Smooth muscle cell (in vitro differentiated cells): ENCODE measurements at regions not wholly inside any gene's neighbourhood (a gene's known extent, or its start where the extent isn't known, plus 50 kb on each side); places are given as distances from the start of the nearest gene placed in this dataset.

Source experiments
- DNase-seq: peaks from one replicate; lab custom pipeline; 2025; ENCODE audit not compliant: unreplicated experiment; lab: John Stamatoyannopoulos, UW
- H2AFZ ChIP-seq: fragments of 200-600 bp; sonication (generic); 2 replicates; pipeline ENCODE4 v1.6.0; 2016; ENCODE audit warnings: antibody characterized with exemption, low read depth, mild to moderate bottlenecking
- H3F3A ChIP-seq: fragments of 200-600 bp; sonication (generic); 2 replicates; pipeline ENCODE4 v1.6.0; 2017; ENCODE audit warnings: antibody characterized with exemption, low read depth
- H3K27ac ChIP-seq: fragments of 200-600 bp; sonication (generic); 2 replicates; pipeline ENCODE4 v1.5.1; 2016; ENCODE audit warnings: low read depth, mild to moderate bottlenecking
- H3K27me3 ChIP-seq: fragments of 200-600 bp; sonication (generic); 2 replicates; pipeline ENCODE4 v1.6.1; 2016; ENCODE audit warnings: low read depth, mild to moderate bottlenecking
- H3K36me3 ChIP-seq: fragments of 200-600 bp; sonication (generic); 2 replicates; pipeline ENCODE4 v1.5.1; 2016; ENCODE audit warnings: low read depth
- H3K4me1 ChIP-seq: fragments of 200-600 bp; sonication (generic); 2 replicates; pipeline ENCODE4 v1.5.1; 2016; ENCODE audit warnings: low read depth
- H3K4me2 ChIP-seq: fragments of 200-600 bp; sonication (generic); 2 replicates; pipeline ENCODE4 v1.6.0; 2016; ENCODE audit warnings: mild to moderate bottlenecking
- H3K4me3 ChIP-seq: fragments of 200-600 bp; sonication (generic); 2 replicates; pipeline ENCODE4 v1.5.1; 2016; ENCODE audit warnings: mild to moderate bottlenecking
- H3K79me2 ChIP-seq: fragments of 200-600 bp; sonication (generic); 2 replicates; pipeline ENCODE4 v1.6.0; 2016; ENCODE audit warnings: low read depth, mild to moderate bottlenecking
- H3K9ac ChIP-seq: fragments of 200-600 bp; sonication (generic); 2 replicates; pipeline ENCODE4 v1.6.0; 2016; ENCODE audit warnings: low read depth
- H3K9me3 ChIP-seq: fragments of 200-600 bp; sonication (generic); replicated peaks from 2 replicates; pipeline ENCODE4 v1.5.1; 2016; ENCODE audit warnings: low read depth
- H4K20me1 ChIP-seq: fragments of 200-600 bp; sonication (generic); 2 replicates; pipeline ENCODE4 v1.6.0; 2016; ENCODE audit warnings: low read depth
- WGBS: methylation state at CpG from one replicate; pipeline ENCODE4 v1.1.7; 2016; ENCODE audit warnings: low lambda C conversion rate; 5-methylcytosine and 5-hydroxymethylcytosine counted together
- TF ChIP-seq, protein P1 (sequence below): fragments of 200-600 bp; sonication (generic); IDR thresholded peaks from 2 replicates; pipeline ENCODE4 v1.5.1; 2017; ENCODE audit warnings: borderline replicate concordance, mild to moderate bottlenecking, antibody characterized with exemption; ENCODE audit not compliant: insufficient read depth, poor library complexity, severe bottlenecking

DNA sequence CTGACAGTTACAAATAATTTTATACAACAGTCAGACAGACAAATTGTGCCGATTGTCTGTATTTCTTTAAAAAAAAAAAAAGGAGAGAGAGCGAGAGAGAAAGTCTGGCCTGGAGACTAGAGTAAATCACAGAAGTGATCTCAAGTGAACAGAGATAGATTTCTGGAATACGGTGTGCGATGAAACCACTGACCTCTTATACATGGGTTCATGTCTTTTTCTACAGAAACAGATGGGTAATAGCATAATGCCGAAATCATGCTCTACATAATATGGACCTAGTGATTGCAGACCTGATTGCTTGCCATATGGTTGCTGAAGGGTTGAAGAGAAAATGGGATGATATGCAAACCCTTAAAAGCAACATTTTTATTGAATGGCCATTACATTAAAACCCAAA, 403.3 kb upstream of the FANCL start:
- no peaks in the 10 kb centered on the region for H4K20me1 ChIP-seq
- DNase-seq = no peak
- 95% methylated on average over 5 of the region's 5 CpGs for WGBS
- H3K79me2 ChIP-seq = no peaks in the 10 kb centered on the region
- H3K9ac ChIP-seq = no peak overlapping the region
- H3K4me3 ChIP-seq = no peak overlapping the region
- no peak overlapping the region for H3K4me2 ChIP-seq
- no peaks in the 10 kb centered on the region for H3K27me3 ChIP-seq
- TF ChIP-seq, protein P1, sequence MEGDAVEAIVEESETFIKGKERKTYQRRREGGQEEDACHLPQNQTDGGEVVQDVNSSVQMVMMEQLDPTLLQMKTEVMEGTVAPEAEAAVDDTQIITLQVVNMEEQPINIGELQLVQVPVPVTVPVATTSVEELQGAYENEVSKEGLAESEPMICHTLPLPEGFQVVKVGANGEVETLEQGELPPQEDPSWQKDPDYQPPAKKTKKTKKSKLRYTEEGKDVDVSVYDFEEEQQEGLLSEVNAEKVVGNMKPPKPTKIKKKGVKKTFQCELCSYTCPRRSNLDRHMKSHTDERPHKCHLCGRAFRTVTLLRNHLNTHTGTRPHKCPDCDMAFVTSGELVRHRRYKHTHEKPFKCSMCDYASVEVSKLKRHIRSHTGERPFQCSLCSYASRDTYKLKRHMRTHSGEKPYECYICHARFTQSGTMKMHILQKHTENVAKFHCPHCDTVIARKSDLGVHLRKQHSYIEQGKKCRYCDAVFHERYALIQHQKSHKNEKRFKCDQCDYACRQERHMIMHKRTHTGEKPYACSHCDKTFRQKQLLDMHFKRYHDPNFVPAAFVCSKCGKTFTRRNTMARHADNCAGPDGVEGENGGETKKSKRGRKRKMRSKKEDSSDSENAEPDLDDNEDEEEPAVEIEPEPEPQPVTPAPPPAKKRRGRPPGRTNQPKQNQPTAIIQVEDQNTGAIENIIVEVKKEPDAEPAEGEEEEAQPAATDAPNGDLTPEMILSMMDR = no peak
- H3K36me3 ChIP-seq = no peaks in the 10 kb centered on the region
- no peaks in the 10 kb centered on the region for H3F3A ChIP-seq
- no peak overlapping the region for H2AFZ ChIP-seq
- no peaks in the 10 kb centered on the region for H3K4me1 ChIP-seq
- H3K9me3 ChIP-seq = no peaks in the 10 kb centered on the region
- H3K27ac ChIP-seq = no peak overlapping the region

GRCh38 chr2:58641001-58641400, 399.9 kb upstream of the FANCL start:
- Histone ChIP-seq H3K4me3 (no peak overlapping the region), H4K20me1 (no peaks in the 10 kb centered on the region), H3K9ac (no peak overlapping the region)

DNA sequence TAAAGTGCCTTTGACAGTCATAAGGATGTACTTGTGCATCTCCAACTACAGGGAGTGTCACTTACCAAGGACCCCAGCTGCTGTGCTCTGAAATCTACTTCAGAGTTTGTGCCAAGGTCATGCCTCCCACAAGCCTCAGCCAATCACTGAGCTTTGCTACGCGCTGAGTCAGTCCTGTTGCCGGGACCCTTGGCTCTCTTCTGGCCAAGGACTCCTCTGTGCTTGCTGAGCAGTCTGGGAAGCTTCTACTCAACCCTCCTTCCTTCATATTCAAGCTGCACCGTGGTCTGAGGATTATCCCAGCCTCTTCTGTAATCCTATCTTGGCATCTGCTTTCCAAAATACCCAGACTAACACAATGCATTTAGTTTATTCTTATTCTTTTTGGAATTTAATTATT, 398.9 kb upstream of the FANCL start:
- no peak for DNase-seq
- 77% methylated on average over 4 of the region's 4 CpGs for WGBS
- no peaks in the 10 kb centered on the region for H3K9me3 ChIP-seq
- H3K36me3 ChIP-seq = no peaks in the 10 kb centered on the region
- H3K79me2 ChIP-seq = no peaks in the 10 kb centered on the region
- no peak overlapping the region for H3K9ac ChIP-seq
- TF ChIP-seq, protein P1 = no peak
- H3K27me3 ChIP-seq = no peaks in the 10 kb centered on the region
- H3F3A ChIP-seq = no peaks in the 10 kb centered on the region
- no peak overlapping the region for H3K4me2 ChIP-seq
- no peak overlapping the region for H2AFZ ChIP-seq
- no peak overlapping the region for H3K4me3 ChIP-seq
- H3K27ac ChIP-seq = no peak overlapping the region
- H3K4me1 ChIP-seq = no peaks in the 10 kb centered on the region
- H4K20me1 ChIP-seq = no peaks in the 10 kb centered on the region

More at GRCh38 chr2:58641001-58641400, 399.9 kb upstream of the FANCL start:
- no peak for DNase-seq
- H3K4me2 ChIP-seq = no peak overlapping the region
- TF ChIP-seq, protein P1 = no peak
- WGBS = 46% methylated on average over 2 of the region's 2 CpGs
- H3K36me3 ChIP-seq = no peaks in the 10 kb centered on the region
- no peak overlapping the region for H3K27ac ChIP-seq
- H3K9me3 ChIP-seq = no peaks in the 10 kb centered on the region
- H3F3A ChIP-seq = no peaks in the 10 kb centered on the region
- no peaks in the 10 kb centered on the region for H3K27me3 ChIP-seq
- no peaks in the 10 kb centered on the region for H3K79me2 ChIP-seq
- H3K4me1 ChIP-seq = no peaks in the 10 kb centered on the region
- no peak overlapping the region for H2AFZ ChIP-seq

DNA sequence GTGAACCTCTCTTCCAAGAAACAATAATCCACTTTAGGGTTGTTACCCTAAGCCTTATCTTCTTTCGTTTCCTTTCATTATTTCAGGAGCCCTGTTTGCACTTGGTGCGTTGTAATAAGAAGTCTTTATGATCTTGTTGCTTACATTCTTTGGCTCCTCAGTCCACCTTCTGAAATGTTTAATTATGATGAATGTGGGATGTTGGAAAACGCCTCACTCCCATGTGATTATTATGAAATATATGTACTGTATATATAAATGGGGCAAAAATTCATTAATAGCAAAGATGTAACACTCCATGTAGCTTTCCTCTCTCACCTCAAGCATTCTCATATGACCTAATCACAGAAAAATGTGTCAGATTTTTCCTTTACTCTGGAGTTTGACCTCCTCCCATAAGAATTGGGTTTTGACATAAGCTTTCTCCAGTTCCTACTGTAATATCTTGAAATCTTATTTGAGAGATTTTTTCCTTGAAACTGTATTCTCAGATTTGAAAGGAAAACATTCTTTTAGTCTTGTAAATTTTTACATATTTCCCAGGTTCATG, 397.2 kb upstream of the FANCL start:
- Histone ChIP-seq H4K20me1 (no peaks in the 10 kb centered on the region), H3K4me3 (no peak overlapping the region), H3K9me3 (no peaks in the 10 kb centered on the region), H3K4me2 (no peak overlapping the region), H2AFZ (no peak overlapping the region), H3K27ac (no peak overlapping the region), H3K27me3 (no peaks in the 10 kb centered on the region), H3K79me2 (no peaks in the 10 kb centered on the region), H3K4me1 (peaks cover 14% of the 10 kb centered on the region), H3K9ac (no peak overlapping the region), H3K36me3 (no peaks in the 10 kb centered on the region), H3F3A (no peaks in the 10 kb centered on the region)
- TF ChIP-seq, protein P1 = no peak
- no peak for DNase-seq
- 61% methylated on average over 3 of the region's 3 CpGs for WGBS
